Glomerular visceral epithelial cell (primary cell): ENCODE measurements at regions not wholly inside any gene's neighbourhood (a gene's known extent, or its start where the extent isn't known, plus 50 kb on each side); places are given as distances from the start of the nearest gene placed in this dataset.

Source experiments
- DNase-seq: peaks from one replicate; pipeline ENCODE4 v3.0.0-alpha.2; 2016; ENCODE audit errors: extremely low spot score

- no peak for DNase-seq
Observed at GRCh38 chr1:4571263-4571662, 83.1 kb upstream of the AJAP1 start.

GRCh38 chr1:4573526-4573925 lies 80.9 kb upstream of the AJAP1 start:
- no peak for DNase-seq

- no peak for DNase-seq
Observed at GRCh38 chr1:4581807-4582206, 72.6 kb upstream of the AJAP1 start.

GRCh38 chr1:4584449-4584848 lies 70.0 kb upstream of the AJAP1 start:
- no peak for DNase-seq

GRCh38 chr1:4585216-4585615 lies 69.2 kb upstream of the AJAP1 start:
- DNase-seq: no peak

GRCh38 chr1:4585705-4586104 lies 68.7 kb upstream of the AJAP1 start:
- DNase-seq: no peak

- DNase-seq: no peak
Observed at GRCh38 chr1:4586611-4587160, 67.7 kb upstream of the AJAP1 start.

- no peak for DNase-seq
Observed at GRCh38 chr1:4587721-4588120, 66.7 kb upstream of the AJAP1 start.

- no peak for DNase-seq
Observed at GRCh38 chr1:4590756-4591155, 63.7 kb upstream of the AJAP1 start.

DNA sequence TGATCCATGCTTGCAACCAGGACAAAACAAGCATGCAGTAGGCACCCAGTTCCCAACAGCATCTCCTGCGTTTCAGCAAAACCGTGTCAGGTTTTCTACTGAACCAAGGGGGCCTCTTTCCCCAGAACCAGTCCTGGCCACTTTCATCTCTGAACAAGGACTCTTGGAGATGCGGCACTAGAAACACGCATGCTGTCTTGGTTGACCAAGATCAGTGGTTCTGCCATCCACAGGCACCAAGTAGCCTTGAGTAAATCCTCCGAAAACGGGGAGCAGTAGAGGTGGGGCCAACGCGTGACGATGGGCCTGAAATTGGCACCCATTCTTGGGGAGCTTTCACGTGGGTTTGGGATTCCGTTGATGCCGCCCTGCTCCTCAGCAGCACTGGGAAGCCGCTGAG lies 62.5 kb upstream of the AJAP1 start:
- DNase-seq: no peak

DNA sequence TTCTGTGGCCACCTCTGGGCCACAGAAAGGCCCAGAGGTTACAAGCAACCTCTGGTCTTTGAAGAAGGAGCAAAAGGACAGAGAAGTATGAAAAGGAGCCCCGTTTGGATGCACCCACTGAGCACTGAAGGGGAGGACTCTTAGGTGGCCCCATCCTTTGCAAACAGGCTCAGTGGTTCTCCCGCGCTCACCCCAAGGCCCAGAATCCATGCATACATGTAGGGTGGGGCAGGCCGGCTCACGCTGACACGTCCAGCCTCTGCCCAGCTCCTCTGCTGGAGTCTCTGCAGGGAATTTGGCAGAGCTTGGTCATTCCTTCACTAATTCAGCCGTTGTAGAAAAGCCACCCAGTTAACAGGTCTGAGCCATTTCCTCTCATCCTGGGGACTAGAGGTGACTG lies 61.3 kb upstream of the AJAP1 start:
- DNase-seq: no peak

DNA sequence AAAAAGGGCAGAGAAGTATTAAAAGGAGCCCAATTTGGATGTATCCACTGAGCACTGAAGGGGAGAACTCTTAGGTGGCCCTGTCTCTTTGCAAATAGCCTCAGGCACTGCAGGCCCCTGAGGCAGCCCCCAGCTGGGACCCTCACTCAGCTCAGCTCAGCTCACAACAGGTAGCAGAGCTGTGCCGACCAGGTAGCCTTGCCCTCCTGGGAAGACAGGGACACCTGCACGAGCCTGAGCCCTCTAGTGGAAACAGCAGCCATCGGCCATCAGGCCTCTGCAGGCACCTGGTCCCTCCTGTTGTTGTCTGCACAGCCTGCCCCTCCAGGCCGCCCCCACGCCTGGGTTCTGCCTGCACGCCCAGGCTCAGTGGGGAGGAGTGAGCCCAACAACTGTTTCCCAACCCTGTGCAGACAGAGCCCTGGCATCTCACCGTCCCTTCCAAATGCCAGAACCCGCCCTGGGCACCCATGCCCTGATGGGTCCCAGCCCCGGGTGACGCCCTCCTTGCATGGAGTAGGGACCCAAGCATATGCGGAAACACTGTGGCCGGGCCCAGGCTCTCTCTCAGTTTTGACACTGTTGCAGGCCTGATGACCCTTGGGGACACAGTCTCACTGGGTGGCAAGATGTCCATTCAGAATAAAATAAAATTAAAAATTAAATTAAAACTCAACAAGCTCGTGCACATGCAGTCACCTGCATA lies 60.0 kb upstream of the AJAP1 start:
- DNase-seq: no peak

- DNase-seq: no peak
Observed at GRCh38 chr1:4595341-4596225, 58.8 kb upstream of the AJAP1 start.

DNA sequence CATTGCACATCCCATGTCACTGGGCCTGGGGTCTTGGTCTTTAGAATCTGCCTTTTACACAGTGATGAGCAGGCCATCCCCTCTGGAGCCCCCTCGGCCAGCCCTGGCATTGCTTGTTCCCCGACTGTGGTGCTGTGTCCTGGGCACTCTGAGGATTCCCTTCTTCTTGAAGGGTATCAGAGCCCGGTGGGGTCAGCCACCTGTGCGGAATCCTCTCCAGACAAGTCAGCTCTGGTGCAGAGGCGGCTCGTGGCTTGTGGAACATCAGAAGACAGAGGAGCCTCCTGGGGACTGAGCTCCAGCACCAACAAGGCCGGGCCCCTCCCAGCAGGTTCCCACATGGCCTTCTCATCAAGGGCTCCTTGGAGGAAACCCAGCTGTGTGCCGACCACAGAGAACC lies 57.9 kb upstream of the AJAP1 start:
- DNase-seq: no peak

DNA sequence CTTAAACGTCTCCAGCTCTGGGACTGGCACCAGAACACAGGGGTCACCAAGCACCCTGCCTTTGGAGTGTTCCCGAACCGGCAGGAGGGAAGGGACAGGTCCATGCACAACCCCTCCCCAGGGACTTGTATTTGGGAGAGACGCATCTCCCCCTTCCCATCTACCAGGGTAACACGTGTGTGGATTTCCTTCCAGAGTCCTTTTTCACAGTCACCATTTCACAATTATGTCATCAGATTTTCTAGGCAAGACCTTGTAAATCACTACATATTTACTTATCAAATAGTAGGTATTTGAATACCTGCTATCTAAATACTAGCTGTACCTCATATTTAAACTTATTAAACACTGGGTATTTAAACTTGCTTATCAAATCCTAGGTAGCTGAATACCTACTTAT lies 57.4 kb upstream of the AJAP1 start:
- DNase-seq: no peak

DNA sequence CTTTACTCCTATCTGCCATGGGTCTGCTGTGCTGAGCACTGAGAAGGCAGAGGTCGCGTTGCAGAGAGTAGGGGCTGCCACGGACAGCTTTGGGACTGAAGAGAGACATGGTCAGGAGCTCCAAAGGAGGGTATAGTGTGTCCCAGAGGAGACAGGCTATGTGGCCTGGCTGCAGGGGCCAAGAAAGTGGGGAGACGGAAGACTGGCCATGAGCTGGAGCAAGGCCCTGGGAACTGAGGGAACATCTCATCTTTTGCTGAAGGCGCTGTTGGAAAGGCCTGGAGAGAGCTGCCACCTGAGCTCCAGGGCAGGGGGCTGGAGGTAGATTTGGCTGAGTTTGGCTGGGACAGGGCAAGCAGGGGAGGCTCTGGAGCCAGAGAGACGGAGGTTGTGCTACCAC lies 55.8 kb upstream of the AJAP1 start:
- no peak for DNase-seq

GRCh38 chr1:4599521-4599920 lies 54.9 kb upstream of the AJAP1 start:
- no peak for DNase-seq

DNA sequence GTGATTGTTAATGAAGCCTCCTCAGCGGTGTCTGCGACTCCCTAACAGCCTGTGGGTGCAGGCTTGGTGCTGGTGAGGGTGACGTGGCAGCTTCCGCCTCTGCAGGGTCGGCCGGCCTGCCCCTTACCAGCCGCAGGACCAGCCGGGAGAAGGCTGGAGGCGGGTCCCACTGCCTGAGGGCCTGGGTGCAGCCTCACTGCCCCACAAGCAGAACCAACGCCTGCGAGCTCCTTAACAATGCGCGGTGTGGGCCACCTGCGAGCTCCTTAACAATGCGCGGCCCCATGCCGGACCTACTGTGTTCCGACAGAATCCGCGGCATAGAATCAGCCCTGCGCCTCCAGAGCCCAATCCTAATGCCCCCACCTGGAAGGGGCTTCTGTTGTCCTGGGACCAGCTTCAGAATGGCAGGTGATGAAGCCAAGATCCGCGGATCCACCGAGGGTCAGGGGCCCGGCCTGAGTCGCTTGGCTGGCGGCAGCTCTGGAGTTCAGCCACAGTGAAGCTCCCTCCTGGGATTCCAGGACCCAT lies 54.4 kb upstream of the AJAP1 start:
- no peak for DNase-seq

DNA sequence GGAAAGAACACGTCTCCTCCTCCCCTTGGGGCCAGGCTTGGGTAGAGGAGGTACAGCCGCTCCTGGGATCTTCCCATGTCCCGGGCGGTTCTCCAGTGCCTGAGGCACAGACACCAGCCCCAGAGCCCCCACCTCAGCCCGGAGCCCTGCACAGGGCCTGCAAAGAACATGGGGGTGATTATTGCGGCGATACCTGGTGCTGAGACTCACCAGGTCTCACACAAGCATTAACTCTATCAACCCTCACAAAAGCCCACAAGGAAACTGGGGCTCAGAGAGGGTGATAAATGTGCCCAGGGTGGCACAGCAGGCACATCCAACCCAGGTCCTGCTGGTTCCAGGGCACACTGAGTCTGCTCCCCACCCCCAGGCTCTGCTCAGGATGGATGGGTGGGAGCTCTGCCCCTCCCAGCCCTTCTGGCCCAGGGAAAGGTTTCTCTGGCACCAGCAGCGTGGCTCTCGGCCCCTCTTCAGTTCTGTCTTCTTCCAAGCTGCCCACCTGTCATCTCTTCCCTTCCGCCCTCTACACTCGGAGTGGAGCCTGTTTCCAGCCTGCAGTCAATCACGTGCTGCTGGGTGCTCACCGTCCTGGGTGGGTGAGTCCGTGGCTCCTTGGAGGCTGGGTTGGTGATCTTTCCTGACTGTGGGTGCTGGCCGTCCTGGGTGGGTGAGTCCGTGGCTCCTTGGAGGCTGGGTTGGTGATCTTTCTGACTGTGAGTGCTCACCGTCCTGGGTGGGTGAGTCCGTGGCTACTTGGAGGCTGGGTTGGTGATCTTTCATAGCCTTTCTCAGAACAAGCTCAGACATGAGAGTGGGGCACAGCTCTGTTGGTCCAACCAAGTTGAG lies 53.6 kb upstream of the AJAP1 start:
- DNase-seq: no peak

DNA sequence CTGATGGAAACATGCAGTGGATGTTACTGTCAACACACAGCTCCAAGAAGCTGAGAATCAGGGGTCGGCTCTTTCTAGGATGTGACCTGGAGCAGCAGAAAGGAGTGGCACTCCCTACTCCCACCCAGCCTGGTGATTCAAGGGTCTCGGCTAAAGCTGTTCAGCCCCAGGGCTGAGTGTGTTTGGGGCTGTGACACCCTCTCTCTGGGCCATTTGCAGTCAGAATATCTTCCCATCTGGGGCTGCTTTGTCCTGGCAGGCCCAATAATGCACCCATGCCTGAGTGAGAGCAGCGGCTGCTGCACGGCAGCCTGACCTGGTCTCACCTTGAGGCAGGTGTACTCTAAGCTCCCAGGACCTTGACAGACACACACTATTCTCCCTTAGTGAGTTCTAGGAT lies 52.5 kb upstream of the AJAP1 start:
- DNase-seq: no peak

GRCh38 chr1:4602462-4603294 lies 51.7 kb upstream of the AJAP1 start:
- DNase-seq: no peak
